Spleen (tissue), 7 donors: ENCODE measurements at regions not wholly inside any gene's neighbourhood (a gene's known extent, or its start where the extent isn't known, plus 50 kb on each side); places are given as distances from the start of the nearest gene placed in this dataset.

Source experiments
- POLR2A ChIP-seq, 3 donors: fragments of 450-650 bp; IDR thresholded peaks; one replicate each; pipeline ENCODE4 v1.5.1; 2017; ENCODE audit warnings: antibody characterized with exemption in 3 of 3, mild to moderate bottlenecking in 1 of 3
- TF ChIP-seq, protein P1 (sequence below), 11 experiments: fragments of 200-600 bp in 7 of 11; fragments of 450-650 bp in 4 of 11; sonication (generic) in 4 of 11; IDR thresholded peaks in 8 of 11; conservative IDR thresholded peaks in 3 of 11; 1 replicate in 7 of 11; 2 replicates in 4 of 11; pipeline versions ENCODE4 v1.4.0 to v1.8.0; 2016 to 2021; ENCODE audit warnings: antibody characterized with exemption in 11 of 11, inconsistent platforms in 4 of 11, mild to moderate bottlenecking in 1 of 11
- donor health status: DM: no; HTN: no; CAD: no; lungs with moderate emphysema.
- donor health status: DM: no; HTN: no; CAD: no.
- donor health status: DM: no; HTN: no; CAD: no.

DNA sequence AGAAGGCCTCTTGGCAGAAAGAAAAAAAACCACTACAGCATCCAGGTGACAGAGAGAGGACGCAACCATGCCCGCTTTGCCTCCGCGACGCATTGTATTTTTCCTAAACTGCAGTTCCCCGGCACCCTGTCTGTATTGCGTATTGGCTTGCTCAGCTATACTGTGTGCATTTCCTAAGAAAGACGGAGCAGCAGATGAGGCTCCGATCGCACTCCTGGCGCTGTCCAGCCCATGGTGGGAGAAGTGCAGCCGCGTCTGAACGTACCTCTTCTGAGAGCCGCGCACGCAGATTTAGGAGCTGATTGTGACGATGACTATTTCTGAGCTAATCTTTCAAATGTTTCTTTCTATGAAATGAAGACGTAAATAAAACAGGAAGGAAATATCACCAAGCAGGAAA is 366.5 kb downstream of the IRX1 start:
- TF ChIP-seq, protein P1, sequence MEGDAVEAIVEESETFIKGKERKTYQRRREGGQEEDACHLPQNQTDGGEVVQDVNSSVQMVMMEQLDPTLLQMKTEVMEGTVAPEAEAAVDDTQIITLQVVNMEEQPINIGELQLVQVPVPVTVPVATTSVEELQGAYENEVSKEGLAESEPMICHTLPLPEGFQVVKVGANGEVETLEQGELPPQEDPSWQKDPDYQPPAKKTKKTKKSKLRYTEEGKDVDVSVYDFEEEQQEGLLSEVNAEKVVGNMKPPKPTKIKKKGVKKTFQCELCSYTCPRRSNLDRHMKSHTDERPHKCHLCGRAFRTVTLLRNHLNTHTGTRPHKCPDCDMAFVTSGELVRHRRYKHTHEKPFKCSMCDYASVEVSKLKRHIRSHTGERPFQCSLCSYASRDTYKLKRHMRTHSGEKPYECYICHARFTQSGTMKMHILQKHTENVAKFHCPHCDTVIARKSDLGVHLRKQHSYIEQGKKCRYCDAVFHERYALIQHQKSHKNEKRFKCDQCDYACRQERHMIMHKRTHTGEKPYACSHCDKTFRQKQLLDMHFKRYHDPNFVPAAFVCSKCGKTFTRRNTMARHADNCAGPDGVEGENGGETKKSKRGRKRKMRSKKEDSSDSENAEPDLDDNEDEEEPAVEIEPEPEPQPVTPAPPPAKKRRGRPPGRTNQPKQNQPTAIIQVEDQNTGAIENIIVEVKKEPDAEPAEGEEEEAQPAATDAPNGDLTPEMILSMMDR (IDR thresholded peaks at IDR 0.05 in 8 of 11, conservative IDR thresholded peaks at IDR 0.05 in 3 of 11), result no peak
- no peak for TF ChIP-seq POLR2A (IDR thresholded peaks at IDR 0.05)
